SK-MEL-5 (cell line): ENCODE measurements at regions not wholly inside any gene's neighbourhood (a gene's known extent, or its start where the extent isn't known, plus 50 kb on each side); places are given as distances from the start of the nearest gene placed in this dataset.

Experiments
- DNase-seq: peaks from one replicate; pipeline ENCODE4 v3.0.0-alpha.2; 2016; ENCODE audit warnings: low read depth, low spot score
- in situ Hi-C: cut with HindIII; loops from 2 replicates; pipeline ENCODE4 v1.10.0; 2016; ENCODE audit warnings: low sequenced_read_pairs, high pct_unique_total_duplicates, low pct_unique_long_range_greater_than_20kb

GRCh38 chr12:111093428-111094142, 173.2 kb upstream of the MYL2 start:
- in situ Hi-C loops, result no loop called here
- no peak for DNase-seq

DNA sequence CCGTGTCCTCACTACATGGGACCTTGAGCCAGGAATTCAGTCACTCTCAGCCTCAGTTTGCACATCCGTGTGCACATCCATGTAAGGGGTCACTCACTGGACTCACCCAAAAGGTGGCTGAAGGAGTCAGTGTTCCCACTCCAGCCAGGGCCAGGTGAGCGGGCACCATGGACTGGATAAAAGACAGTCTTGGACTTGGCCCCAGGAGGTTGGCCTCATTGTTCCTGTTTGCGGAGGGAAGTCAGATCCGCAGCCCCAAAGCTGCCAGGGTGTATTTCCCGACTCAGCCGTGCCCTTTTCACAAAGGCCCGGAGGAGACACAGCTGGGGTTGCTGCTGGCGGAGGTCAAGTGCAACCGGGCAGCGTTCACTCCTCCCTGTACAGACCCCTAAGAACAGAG, 170.7 kb upstream of the MYL2 start:
- in situ Hi-C loops, result no loop called here

GRCh38 chr12:111089616-111090015, 169.2 kb upstream of the MYL2 start:
- in situ Hi-C loops, result no loop called here

More for the DNA sequence above, 170.7 kb upstream of the MYL2 start:
- DNase-seq, result no peak

DNA sequence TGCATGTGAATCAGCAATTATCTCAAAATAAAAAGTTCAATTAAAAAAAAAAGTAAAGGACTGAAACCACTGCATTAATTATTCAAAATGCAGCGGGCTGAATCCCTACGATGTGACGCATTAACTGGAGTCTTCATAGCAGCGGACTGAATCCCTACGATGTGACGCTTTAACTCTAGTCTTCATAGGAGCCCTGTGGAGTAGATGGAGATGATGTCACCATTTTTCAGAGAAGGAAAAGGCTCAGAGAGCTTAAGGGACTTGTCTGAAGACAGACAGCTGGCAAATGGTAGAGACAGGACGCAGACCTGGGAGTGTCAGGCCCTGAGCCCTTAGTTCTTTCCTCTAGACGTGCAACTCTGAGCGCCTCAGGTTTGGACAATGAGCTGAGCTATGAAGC, 168.0 kb upstream of the MYL2 start:
- DNase-seq, result no peak
- in situ Hi-C loops, result no loop called here

More at GRCh38 chr12:111089616-111090015, 169.2 kb upstream of the MYL2 start:
- DNase-seq, result no peak

- in situ Hi-C loops, result no loop called here
- no peak for DNase-seq
These were observed 166.7 kb upstream of the MYL2 start for GRCh38 chr12:111086947-111087700.

- DNase-seq, result peak; percentile 8
- in situ Hi-C loops, result no loop called here
These were observed 164.7 kb upstream of the MYL2 start for GRCh38 chr12:111085096-111085495.

DNA sequence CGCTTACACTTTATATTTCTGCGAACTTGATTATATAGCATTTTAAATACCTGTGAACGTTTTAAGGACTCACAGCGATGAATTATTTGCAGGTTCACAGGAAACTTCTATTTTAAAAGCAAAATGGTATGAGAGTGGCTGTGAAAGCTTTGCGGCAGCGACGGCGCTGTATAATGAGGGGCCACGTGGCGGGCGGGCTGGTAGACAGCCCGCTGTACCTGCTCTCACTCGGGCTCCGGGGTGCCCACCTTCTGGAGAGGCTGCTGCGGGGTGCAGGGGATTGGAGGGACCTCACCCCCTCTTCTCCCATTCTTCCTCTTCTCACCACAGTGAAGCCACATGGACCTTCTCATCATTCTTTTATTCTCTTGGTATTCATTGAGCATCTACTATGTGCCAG, 164.2 kb upstream of the MYL2 start:
- no peak for DNase-seq
- in situ Hi-C loops, result no loop called here

DNA sequence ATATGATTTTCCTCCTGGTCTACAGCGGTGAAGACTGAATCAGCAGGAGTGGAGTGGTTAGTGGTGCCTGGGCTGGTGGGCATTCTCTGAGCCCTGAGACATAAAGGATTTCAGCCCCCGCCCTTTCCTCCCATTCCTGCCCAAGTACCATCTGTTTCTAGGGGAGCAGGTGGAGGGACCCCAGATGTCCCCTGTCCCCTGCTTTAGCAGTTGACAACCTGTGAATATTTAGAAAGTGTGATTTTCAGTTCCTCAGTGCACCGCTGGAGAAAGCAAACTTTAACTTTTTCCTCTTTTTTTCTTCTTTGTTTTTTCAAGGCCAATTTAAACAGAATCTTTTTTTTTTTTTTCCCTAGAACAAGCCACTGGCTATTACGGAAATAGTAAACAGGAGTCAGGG, 163.8 kb upstream of the MYL2 start:
- in situ Hi-C loops, result no loop called here
- DNase-seq, result no peak

DNA sequence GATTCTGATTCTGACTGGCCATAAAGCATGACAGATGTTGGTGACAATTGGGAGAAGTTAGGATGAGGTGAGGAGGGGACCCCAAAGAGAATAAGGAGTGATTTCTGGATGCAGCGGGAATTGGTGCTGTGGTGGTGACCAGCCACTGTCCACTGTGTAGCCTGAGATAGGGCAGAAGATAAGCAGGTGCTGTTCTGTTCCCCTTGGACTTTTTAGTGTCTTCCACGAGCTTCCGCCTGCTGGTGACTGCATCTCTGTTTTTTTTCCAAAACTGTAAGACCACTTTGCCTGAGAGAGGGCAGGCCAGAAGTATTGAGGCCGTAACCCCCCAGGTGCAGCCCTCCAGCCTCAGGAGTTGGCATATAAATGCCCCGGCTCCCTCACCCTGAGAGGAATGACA, 161.2 kb upstream of the MYL2 start:
- in situ Hi-C loops, result no loop called here
- no peak for DNase-seq

DNA sequence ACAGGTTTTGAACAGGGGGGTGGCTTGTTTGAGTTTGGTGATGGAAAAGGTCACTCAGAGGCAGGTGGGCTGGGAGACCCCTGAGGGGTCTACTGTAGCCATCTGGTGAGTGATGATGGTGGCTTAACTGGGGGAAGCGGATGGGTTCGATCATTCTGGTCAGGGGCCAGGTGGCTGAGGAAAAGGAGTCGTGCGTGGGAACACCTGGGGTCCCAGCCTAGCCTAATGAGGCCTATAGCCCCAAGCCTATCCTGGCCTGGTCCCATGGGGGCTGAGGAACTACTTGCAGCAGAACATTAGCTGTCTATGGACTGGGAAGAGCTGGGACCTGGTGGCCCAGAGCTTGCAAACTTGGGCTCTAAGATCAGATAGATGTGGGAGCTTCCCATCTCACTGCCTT, 158.4 kb upstream of the MYL2 start:
- DNase-seq, result no peak
- in situ Hi-C loops, result no loop called here

GRCh38 chr12:111076611-111077451, 156.5 kb upstream of the MYL2 start:
- no peak for DNase-seq
- in situ Hi-C loops, result no loop called here

- in situ Hi-C loops, result no loop called here
These were observed 155.8 kb upstream of the MYL2 start for GRCh38 chr12:111076199-111076598.

GRCh38 chr12:111074965-111075364, 154.6 kb upstream of the MYL2 start:
- DNase-seq, result no peak
- in situ Hi-C loops, result no loop called here

More at GRCh38 chr12:111076199-111076598, 155.8 kb upstream of the MYL2 start:
- DNase-seq, result no peak

DNA sequence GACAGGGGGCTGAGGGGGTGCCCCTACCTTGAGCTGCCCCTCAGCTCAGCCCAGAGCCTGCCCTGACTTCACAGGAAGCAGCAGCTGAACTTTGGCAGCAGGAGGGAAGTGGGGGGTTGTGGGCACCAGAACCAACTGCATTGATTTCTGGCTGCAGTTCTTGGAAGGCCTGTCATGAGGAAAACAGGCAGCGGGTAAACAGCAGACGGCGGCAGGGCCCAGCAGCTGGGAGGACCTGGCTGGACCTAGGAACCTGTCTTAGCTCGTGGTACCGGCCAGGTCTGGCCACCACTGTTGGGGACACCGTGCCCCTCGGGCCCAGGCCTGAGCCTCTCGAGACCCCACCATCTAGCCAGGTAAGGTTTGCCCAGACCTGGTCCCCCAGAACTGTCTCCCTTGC, 154.2 kb upstream of the MYL2 start:
- in situ Hi-C loops, result no loop called here
- no peak for DNase-seq

GRCh38 chr12:111073370-111073769, 153.0 kb upstream of the MYL2 start:
- no peak for DNase-seq
- in situ Hi-C loops, result no loop called here

- in situ Hi-C loops, result no loop called here
- no peak for DNase-seq
These were observed 151.9 kb upstream of the MYL2 start for GRCh38 chr12:111072299-111072698.

GRCh38 chr12:111069886-111070285, 149.5 kb upstream of the MYL2 start:
- in situ Hi-C loops, result no loop called here

GRCh38 chr12:111068290-111068689, 147.9 kb upstream of the MYL2 start:
- DNase-seq, result no peak

More at GRCh38 chr12:111069886-111070285, 149.5 kb upstream of the MYL2 start:
- DNase-seq, result no peak

More at GRCh38 chr12:111068290-111068689, 147.9 kb upstream of the MYL2 start:
- in situ Hi-C loops, result no loop called here
